BJ (cell line): ENCODE measurements at regions not wholly inside any gene's neighbourhood (a gene's known extent, or its start where the extent isn't known, plus 50 kb on each side); places are given as distances from the start of the nearest gene placed in this dataset.

Source experiments
- CTCF ChIA-PET: fragments of 350-600 bp; formaldehyde crosslinking; extraction: SDS; loops from one replicate; lab custom pipeline; 2021; ENCODE audit warnings: antibody characterized with exemption, inconsistent platforms; lab: Yijun Ruan, JAX
- POLR2A ChIA-PET: fragments of 300-600 bp; sonication (Branson Sonifier 250); formaldehyde crosslinking; extraction: SDS; loops from one replicate; lab custom pipeline; 2021; ENCODE audit warnings: antibody characterized with exemption; lab: Charles Lee
- DNase-seq: peaks from one replicate; pipeline ENCODE4 v3.0.0-alpha.2; 2011; ENCODE audit warnings: low read depth
- H3K27me3 ChIP-seq: 2 replicates; pipeline ENCODE4 v1.6.0; 2011; ENCODE audit warnings: low read length; ENCODE audit not compliant: control insufficient read depth, insufficient read depth
- H3K36me3 ChIP-seq: 2 replicates; pipeline ENCODE4 v1.5.1; 2011; ENCODE audit warnings: low read length; ENCODE audit not compliant: control insufficient read depth, insufficient read depth
- H3K4me3 ChIP-seq: 2 replicates; pipeline ENCODE4 v1.5.1; 2011; ENCODE audit warnings: low read depth, mild to moderate bottlenecking, control low read depth, low read length
- CTCF ChIP-seq: IDR thresholded peaks from 2 replicates; pipeline ENCODE4 v1.5.1; 2011; ENCODE audit warnings: low read depth, mild to moderate bottlenecking, control low read depth, inconsistent platforms, low read length, moderate library complexity; ENCODE audit not compliant: insufficient read depth

GRCh38 chr6:3656076-3656475 is 95.4 kb downstream of the PXDC1 start:
- no peak for DNase-seq
- H3K27me3 ChIP-seq = peaks cover 7% of the 10 kb centered on the region
- H3K36me3 ChIP-seq = no peaks in the 10 kb centered on the region
- no peak overlapping the region for H3K4me3 ChIP-seq
- POLR2A ChIA-PET = no interaction called here
- no peak for TF ChIP-seq CTCF
- CTCF ChIA-PET = interaction anchor here (0.9 to 1.2 kb wide), 2 partner anchors 11 to 18 kb away, joined by 3 read pairs; no protein-coding TSS in a partner anchor

GRCh38 chr6:3654898-3655297 is 96.6 kb downstream of the PXDC1 start:
- no peak for TF ChIP-seq CTCF
- Histone ChIP-seq H3K4me3 (no peak overlapping the region), H3K36me3 (no peaks in the 10 kb centered on the region), H3K27me3 (peaks cover 7% of the 10 kb centered on the region)
- ChIA-PET CTCF (interaction anchor here (0.9 to 1.2 kb wide), 2 partner anchors 12 to 17 kb away, joined by 3 read pairs; no protein-coding TSS in a partner anchor), POLR2A (no interaction called here)
- DNase-seq = no peak

- POLR2A ChIA-PET = no interaction called here
- Histone ChIP-seq H3K27me3 (peaks cover 7% of the 10 kb centered on the region), H3K4me3 (no peak overlapping the region), H3K36me3 (no peaks in the 10 kb centered on the region)
- DNase-seq = no peak
- CTCF ChIA-PET = no interaction called here
- no peak for TF ChIP-seq CTCF
These were observed 97.1 kb downstream of the PXDC1 start for GRCh38 chr6:3654436-3654835.

- DNase-seq = no peak
- no peaks in the 10 kb centered on the region for H3K36me3 ChIP-seq
- H3K4me3 ChIP-seq = no peak overlapping the region
- ChIA-PET CTCF (no interaction called here), POLR2A (no interaction called here)
- no peak for TF ChIP-seq CTCF
- peaks cover 8% of the 10 kb centered on the region for H3K27me3 ChIP-seq
These were observed 97.9 kb downstream of the PXDC1 start for GRCh38 chr6:3653528-3654070.

GRCh38 chr6:3651698-3652229 is 99.7 kb downstream of the PXDC1 start:
- no peak overlapping the region for H3K4me3 ChIP-seq
- DNase-seq = no peak
- CTCF ChIA-PET = interaction anchor here (1.2 kb wide), 1 partner anchor 241 kb away, joined by 3 read pairs; no protein-coding TSS in a partner anchor
- no peak for TF ChIP-seq CTCF
- H3K27me3 ChIP-seq = peaks cover 5% of the 10 kb centered on the region
- no peaks in the 10 kb centered on the region for H3K36me3 ChIP-seq
- POLR2A ChIA-PET = no interaction called here
